HG02885 (cell line): ENCODE measurements at regions not wholly inside any gene's neighbourhood (a gene's known extent, or its start where the extent isn't known, plus 50 kb on each side); places are given as distances from the start of the nearest gene placed in this dataset.

Experiments used
- ATAC-seq: cut with Tn5 transposase; IDR thresholded peaks from one replicate; pipeline ENCODE4 v1.9.1; 2021; ENCODE audit warnings: mild to moderate bottlenecking; ENCODE audit not compliant: unreplicated experiment, poor library complexity

DNA sequence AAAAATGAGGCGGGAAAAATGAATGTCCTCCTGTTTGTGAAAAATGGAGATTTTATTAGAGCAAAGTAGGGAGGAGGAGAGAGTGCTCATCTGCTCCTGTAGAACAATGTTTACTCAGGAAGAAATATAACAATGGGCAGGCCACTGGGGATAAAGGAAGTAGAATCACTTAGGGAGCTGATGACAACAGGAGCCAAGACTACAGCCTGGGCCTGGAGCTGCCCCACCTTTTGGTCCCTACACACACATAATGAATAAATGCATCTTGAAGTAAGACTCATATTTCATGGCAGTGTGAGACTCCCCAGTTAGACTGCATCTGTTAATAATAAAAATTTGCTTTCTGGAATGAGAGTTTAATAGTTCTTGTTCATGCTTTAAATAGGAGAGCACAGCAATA is 1939.8 kb downstream of the EFNA5 start:
- no peak for ATAC-seq

GRCh38 chr5:105726093-105726492 is 1944.6 kb downstream of the EFNA5 start:
- no peak for ATAC-seq

- no peak for ATAC-seq
These were observed 1962.3 kb downstream of the EFNA5 start for GRCh38 chr5:105708442-105708841.

GRCh38 chr5:105702323-105702722 is 1968.4 kb downstream of the EFNA5 start:
- no peak for ATAC-seq

- ATAC-seq = no peak
These were observed 1974.3 kb downstream of the EFNA5 start for GRCh38 chr5:105696440-105696839.

DNA sequence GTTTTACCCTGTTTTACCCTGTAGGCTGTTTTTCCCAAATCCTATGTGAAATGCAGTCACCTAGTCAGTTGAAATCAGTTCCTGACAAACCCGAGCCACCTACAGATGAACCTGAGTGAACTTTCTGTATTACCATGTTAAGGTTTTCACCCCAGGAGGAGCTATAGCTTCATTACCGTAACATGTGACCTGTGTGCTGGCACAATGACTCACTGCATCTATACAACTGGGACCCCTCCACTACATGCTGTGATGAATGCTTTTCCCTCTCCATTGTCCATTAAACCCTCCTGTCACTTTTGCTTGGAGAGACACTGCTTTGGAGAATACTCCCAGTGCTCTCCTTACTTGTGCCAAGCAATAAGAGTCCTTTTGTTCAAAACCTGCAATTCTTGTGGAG is 1974.8 kb downstream of the EFNA5 start:
- no peak for ATAC-seq

DNA sequence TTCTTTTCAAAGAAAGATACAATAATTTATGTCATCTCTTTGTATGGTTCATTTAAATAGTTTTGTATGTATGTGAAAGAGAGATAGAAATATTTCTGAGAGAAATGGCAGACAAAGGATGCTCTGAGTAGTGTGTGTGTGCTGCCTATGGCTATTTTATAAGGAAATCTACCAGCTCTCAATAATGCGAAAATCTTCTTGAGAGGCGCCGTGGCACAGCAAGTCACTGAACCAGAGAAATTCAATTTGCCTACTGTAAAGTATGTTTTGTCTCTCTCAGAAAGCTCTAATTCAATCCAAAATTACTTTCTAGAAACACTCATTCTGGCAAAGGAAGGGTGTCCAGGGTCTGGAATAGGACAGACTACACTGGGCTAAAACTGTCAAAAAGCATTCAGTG is 1981.1 kb downstream of the EFNA5 start:
- no peak for ATAC-seq

DNA sequence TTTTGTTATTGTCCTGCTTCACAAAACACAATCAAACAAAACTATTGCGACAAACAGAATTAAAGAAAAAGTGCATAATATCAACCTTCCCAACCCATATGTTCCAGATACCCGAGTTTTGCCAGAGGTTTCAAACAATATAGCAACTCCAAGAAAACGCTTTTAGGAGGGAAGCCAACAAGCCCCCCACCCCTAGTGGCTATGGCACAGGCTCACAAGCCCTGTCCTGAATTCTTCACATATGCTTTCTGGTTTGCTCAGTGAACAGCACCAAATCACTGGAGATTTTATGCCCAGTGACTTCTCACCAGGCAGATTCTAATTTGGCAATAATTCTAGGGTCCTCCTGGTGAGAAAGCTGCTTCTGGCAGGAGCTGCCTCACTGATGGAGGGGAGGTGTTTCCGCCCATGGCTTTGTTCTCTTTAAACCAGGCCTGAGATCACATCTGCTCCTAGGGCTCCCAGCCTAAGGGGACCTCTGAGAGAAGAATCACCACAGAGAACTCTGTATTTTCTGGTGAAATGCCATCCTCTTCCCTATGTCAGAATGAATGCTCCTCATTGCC is 1982.4 kb downstream of the EFNA5 start:
- ATAC-seq = no peak

DNA sequence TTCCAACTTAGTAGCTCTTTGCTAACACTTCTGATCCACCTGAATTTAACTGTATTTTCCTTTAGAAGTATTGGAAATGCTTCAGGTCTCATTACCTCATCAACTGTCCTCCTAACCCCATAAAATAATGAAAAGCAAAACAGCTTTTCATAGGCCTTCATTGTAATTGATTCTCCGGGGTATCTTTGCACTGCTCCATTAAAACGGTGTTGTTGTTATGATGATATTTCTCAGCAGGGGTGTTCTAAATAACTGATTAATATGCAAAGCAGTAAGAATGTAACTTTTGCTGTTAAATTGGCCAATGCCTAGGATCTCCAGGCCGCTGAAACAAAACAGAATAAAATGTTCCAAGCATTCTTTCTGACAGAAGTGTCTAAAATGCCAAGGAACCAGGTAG is 1983.2 kb downstream of the EFNA5 start:
- no peak for ATAC-seq

DNA sequence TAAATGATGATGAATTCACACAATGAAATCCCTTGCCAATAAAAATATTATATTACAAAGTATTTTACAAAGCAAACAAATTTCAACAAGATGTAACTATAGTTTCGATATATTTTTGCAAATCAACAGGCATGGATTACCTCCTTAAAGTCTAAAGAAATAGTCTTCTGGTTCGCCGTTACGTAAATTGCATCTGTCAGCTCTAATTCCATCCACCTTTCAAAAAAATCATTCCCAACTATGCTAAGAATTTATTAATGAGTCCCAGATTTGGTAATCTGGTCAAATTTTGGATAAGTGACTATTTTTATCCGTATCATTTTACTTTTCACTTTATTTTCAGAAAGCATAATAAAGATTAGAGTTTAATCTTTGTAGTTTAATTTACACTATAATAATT is 1984.9 kb downstream of the EFNA5 start:
- ATAC-seq = no peak

- no peak for ATAC-seq
These were observed 1985.9 kb downstream of the EFNA5 start for GRCh38 chr5:105684799-105685198.

DNA sequence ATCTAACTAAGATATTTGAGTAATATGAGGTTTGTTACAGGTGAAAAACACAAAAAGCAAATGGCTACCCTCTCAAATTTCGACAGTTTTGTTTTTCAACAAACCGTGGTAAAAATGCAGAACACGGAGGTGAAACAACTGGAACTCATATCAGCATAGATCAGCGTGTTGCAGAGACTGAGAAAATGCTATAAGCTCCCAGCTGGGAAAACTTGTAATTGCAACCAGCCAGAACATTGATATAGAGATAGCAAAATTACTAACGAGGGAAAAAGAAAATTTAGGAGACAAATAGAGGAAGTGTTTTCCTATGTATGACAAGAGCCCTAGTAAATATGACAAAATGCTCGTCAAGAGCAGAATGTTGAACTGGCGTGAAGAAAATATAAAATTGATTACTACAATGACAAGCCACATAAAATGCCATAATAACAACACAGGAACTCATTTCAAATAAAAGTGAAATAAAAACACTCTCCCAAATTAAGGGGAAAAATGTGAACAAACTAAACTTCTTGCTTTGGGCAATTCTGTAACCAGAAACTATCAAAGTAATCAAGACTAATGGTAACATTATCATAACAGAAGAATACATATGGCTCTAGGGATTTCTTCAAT is 1989.8 kb downstream of the EFNA5 start:
- no peak for ATAC-seq

- ATAC-seq = no peak
These were observed 1993.4 kb downstream of the EFNA5 start for GRCh38 chr5:105677291-105677690.

DNA sequence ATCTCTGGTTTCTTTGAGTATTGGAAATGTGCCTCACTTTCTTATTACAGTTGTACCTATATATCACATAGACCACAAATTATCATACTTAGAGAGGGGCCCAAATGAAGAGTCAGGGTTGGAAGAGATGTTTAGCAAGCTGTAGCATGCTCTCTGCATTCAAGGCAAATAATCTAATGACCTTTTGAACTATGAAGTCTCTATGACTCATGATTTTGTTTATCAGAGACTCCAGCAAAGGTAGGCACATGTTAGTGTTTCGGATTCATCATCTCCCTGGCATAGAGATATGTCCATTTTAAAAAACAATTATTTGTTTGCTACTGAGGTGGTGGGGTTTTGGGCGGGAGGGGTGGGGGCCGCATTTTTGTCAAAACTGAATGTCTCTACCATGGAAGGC is 2000.1 kb downstream of the EFNA5 start:
- no peak for ATAC-seq

GRCh38 chr5:105663671-105664070 is 2007.1 kb downstream of the EFNA5 start:
- ATAC-seq = no peak

GRCh38 chr5:105659396-105659795 is 2011.3 kb downstream of the EFNA5 start:
- ATAC-seq = no peak

GRCh38 chr5:105640328-105640727 is 2030.4 kb downstream of the EFNA5 start:
- no peak for ATAC-seq

DNA sequence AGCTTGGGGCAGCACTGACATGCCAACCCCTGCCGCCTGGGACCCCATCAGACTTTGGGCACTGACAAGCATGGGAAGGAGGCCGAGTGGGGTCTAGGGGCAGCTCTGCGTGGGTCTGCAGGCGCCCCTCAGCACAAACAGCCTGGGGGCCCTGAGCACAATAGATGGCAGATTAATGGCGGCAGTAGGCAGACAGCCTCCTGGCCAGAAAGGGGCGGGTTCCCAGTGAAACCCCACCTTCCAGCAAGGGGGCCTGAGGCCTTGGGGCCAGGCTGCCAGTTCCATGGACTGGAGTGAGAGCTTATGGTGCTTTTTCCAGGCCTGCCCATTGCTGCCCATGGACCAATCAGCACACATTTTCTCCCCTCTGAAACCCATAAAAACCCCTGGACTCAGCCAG is 2031.2 kb downstream of the EFNA5 start:
- no peak for ATAC-seq

DNA sequence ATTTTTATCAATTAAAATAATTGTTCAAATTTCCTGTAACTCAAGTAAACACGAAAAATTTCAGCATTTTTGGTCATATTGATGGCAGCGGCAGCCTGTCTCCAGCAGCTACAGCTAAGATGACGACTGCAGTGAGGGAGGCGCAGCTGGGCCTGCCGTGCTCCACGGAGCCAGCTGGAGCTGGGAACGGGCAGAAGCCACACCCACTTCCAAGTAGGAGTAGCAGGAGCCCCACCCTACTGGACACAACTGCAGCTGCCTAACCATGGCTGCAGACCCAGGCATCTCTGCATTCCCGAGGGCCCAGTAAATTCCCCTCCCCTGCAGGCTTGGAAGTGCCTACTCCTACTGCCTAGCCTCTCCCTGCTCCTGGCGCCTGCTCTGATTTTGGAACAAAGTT is 2031.7 kb downstream of the EFNA5 start:
- ATAC-seq = no peak

DNA sequence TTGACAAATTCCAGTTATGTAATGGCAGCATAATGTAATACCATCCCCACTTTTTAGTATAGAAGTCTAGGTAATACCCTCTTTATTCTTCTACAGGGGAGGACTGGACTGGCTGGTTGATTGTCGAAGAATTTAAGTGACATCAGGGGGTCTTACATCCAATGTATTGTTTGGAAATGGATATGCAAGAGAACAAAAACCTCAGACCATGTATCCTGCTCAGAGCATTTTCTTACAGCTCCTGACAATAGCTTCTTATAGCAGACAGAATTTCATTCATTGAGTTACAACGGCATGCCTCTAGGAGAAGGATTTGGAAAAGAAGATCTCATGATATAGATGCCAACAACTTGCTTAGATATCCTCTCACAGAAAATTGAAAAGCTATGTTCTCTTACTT is 2032.3 kb downstream of the EFNA5 start:
- ATAC-seq = no peak

DNA sequence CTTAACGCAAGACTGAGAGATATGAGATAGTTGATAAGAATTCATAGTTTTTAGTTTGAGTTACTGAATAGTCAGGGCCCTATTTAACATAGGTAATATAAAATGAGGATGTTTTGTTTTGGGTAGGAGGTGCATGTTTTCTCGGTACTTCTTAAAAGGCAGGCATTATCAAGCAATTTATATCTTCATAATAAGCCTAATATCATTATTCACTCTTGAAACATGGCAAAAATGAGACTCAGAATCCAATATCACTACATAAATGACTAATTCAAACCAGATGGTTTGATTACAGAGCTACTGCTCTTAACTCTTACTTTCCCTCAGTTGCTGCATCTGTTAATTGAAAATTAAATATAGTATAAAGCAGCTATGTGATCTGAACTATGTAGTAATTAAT is 2038.7 kb downstream of the EFNA5 start:
- ATAC-seq = no peak

DNA sequence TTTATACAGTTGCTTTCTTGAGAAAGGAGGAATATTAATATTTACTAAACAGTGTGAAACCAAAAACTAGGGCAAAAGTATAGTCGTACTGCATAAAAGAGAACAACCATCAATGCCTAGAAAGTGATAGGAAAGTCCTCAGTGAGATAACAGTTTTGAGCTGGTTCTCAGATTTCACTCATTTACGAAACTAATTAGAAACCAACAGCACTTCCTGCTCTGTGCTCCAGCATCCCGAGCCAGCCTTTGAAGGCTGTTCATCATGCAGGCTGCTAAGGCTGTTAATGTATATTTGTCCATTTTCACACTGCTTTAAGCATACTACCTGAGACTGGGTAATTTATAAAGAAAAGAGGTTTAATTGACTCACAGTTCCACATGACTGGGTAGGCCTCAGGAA is 2039.9 kb downstream of the EFNA5 start:
- no peak for ATAC-seq

DNA sequence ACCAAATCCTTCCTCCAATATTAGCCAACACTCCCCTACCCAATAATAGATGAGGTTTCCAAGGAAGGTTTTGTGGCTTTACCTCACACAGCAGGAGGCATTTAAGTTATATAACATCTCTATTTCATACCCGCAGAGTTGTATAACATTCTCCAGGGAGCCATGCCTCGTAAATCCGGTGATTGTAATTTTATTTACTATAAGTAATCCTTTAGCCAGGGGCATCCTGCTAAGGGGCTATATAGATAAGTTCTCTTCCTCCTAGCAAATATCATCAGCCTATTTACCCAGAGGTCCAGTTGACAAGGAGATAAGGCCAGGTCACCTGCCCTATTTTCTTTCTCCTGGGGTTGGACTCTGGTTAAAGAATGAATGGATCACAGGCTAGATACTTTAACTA is 2051.0 kb downstream of the EFNA5 start:
- no peak for ATAC-seq
